GM19035 (cell line): ENCODE measurements at regions not wholly inside any gene's neighbourhood (a gene's known extent, or its start where the extent isn't known, plus 50 kb on each side); places are given as distances from the start of the nearest gene placed in this dataset.
"Not testable (repeated sequence)": the region's sequence is repeated elsewhere in the genome, so short reads cannot be mapped to it uniquely, and the experiment has no call there.

Experiments used
- ATAC-seq: cut with Tn5 transposase; IDR thresholded peaks from one replicate; pipeline ENCODE4 v1.9.1; 2021; ENCODE audit not compliant: unreplicated experiment

DNA sequence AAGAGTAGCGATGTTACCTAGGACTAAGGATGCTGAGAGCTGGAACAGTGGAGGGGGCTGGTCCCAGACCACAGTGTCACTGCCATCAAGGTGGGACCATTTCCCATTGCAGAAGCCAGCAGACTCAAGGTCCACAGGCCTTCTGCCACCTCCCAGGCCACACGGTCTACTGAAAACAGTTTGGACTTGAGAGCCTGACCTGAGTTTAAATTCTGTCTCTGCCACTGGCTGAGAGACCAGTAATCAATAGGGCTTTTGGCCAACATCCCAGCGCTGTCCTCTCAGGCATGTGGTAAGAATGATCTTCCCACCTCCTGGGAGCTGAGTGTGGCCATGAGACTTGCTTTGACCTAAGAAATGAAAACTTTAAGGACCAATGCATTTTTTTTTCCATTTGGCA lies 331.4 kb upstream of the CDH5 start:
- no peak for ATAC-seq

DNA sequence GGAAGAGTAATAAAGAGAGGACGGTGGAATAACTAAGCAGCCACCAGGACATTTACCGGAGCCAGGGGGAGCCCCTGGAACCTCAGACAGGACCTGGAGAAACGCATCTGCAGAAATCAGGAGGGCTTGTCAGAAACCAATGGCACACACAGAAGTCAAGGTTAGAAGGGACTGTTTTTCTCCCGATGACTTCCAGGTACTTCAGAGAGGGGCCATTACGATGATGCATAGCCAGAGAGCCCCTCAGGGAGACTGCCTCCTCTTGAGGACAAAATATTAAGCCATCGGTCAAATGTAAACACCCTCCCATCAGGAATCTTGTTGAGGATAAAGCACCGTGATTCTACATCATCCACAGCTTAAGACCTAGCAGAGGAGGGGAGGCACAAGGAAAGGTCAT lies 333.6 kb upstream of the CDH5 start:
- no peak for ATAC-seq

DNA sequence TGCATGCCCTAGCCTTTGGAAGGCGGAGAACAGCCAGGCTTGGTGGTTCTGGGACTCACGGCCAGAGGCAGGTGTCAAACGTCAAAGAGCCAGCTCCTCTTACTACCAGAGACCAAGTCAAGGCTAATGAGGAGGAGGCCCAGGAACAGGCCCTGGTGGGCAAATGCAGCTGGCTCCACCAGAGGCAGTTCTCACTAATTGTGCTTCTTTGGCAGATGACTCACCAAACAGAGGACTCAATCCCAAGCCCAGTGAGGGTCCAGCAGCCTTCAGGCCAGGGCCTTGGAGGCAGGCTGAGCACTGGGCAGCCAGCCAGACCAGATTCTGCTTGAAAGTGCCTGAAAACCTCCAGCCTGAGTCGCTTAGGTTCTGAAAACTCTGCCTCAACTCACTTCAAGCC lies 336.5 kb upstream of the CDH5 start:
- ATAC-seq, result no peak

DNA sequence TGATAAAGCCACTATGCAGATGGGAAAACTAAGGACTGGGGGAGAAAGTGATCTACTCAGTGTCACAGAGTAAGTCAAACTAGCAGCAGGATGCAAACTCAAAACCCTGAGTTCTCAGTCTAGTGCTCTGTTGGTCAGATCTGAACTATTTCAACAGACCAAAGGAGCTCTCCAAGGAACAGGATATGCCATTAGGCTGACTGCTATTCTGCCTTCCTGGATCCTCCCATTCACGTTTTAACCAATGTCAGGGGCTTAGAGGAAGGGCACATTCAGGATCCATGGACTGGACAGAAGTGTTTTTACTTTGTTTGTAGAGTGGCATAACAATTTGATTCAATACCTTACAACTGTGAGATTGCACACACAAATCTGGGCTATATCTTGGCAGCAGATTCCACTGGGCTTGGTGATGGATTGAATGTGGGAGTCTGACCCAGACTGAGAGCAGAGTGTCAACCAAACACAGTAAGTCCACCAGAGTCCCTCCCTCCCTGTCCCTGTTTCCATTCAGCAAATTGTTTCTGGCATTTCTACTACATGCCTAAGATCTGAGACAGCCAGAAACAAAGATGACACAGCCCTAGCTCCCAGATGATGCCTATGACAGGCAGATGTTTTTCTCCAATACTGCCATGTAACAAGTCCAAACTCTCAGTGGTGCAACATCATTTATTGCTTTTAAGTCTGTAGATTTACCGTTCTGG lies 337.8 kb upstream of the CDH5 start:
- no peak for ATAC-seq

DNA sequence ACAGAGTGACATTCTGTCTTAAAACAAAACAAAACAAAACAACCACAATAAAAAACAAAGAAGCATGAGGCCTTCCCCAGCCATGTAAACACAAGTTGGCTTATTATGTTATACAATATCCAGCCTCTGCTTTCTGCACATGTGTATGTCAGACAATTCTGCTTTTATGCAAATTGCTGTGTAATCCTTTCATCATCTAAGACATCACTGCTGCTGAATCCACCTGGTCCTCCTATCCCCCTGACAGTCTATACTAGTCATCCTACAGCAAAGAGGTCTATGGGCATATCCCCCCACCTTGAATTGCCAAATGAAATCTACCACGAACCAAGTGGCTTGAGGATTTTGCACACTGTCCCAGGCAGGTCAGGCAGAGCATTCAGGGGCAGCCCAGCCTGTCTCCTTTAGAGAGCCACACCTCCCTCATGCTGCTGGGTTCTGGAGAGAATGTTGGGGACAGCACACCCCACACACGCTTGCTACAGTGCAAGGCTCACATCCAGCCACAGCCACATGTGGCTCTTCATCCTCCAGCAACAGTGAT lies 339.6 kb upstream of the CDH5 start:
- no peak for ATAC-seq

DNA sequence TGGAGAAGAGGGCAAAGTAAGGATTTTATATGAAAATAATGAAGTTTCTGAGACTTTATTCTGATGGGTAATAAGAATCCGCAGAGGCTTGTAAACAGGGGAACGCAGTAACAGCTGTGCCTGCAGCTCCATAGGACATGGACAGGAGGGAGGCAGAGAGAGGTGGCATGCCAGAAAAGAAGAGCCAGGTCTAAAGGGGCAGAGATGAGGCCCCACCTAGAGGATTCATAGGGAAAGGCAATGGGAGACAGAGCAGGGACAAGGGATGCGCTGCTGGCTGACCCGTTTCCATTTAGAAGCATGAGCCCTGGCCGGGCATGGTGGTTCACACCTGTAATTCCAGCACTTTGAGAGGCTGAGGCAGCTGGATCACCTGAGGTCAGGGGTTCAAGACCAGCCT lies 340.3 kb upstream of the CDH5 start:
- ATAC-seq, result no peak

DNA sequence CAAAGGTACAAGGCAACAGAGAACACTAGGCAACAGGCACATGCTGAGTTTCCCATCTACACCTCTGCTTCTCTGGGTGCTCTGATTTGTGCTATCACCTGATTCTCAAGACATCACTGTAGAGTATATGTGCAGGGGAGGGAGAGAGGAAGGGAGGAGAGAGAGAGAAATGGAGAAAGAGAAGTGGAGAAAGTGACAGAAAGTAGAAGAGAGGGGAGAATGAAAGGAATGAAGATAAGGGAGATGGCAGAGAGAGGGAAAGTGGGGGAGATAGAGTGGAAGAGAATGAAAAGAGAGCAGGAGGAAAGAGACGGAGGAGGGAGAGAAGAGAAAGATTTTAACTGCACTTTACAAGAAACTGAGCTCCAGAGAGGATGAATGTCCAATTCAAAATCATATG lies 340.7 kb upstream of the CDH5 start:
- no peak for ATAC-seq

DNA sequence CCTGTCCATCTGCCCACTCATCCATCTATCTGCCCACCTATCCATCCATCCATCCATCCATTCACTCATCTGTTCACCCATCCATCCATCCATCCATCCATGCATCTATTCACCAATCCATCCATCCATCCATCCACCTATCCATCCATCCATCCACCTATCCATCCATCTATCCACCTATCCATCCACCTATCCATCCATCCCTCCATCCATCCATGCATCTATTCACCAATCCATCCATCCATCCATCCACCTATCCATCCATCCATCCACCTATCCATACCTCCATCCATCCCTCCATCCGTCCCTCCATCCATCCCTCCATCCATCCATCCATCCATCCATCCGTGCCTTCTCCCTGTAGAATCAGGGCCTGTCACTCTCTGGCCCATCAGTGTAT lies 341.9 kb upstream of the CDH5 start:
- not testable (repeated sequence) for ATAC-seq

DNA sequence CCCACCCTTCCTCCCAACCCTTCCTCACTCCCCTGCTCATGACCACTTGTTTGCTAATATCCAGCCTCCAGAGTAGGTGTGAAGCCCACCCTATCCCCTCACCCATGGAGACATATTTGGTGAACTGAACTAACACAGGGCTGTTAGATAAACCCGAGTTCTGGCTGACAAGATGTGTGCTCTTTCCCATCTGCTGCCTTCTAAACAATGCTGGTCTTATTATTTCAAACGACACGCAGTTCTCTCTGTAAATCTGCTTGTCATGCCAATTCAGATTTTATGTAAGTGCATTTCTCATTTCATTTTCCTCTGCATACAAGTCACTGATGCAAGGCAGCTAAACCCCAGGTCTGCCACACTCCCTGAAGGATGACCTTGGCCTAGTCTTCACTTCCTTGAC lies 343.0 kb upstream of the CDH5 start:
- no peak for ATAC-seq

DNA sequence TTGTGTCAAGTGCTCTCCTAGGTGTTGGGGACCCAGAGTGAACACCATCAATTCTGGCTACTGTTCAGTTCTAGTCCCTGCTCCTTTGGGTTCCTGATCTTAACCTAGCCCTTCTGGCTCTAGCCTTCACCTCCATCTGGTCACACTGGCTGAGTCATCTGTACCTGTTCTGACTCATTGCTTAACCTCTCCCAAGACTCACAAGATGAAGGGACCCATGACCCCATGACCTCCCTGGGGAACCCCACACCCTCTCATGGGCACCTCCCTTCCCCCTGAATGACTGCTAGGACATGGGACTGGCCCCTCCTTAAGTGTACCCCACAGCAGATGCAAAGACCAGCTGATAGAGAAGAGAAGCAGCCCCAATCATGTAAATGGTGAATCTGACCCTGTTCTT lies 345.8 kb upstream of the CDH5 start:
- peak; percentile 58 for ATAC-seq

DNA sequence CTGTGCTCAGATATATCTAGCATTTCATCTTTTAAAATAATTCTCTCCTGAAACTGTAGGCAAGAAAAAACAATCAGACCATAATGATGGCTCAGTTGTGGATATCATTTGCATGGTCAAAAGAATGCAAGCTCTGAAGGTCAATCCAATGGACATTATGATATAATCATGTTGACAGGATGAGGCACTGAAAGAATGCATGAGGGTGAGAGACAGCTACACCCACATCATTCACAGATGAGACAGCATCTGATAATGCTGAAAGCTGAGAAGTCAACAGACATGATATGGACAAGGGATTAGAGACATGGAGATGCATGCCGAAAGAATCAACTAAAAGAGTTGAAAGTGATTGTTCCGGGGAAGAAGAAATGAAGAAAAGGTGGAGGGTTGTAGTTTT lies 346.4 kb upstream of the CDH5 start:
- ATAC-seq, result no peak

DNA sequence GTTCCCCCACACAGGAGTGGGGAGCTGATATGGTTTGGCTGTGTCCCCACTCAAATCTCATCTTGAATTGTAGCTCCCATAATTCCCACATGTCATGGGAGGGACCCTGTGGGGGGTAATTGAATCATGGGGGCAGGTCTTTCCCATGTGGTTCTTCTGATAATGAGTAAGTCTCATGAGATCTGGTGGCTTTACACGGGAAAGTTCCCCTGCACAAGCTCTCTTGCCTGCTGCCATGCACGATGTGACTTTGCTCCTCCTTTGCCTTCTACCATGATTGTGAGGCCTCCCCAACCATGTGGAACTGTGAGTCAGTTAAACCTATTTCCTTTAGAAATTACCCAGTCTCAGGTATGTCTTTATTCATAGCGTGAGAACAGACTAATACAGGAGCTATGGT lies 347.0 kb upstream of the CDH5 start:
- not testable (repeated sequence) for ATAC-seq

DNA sequence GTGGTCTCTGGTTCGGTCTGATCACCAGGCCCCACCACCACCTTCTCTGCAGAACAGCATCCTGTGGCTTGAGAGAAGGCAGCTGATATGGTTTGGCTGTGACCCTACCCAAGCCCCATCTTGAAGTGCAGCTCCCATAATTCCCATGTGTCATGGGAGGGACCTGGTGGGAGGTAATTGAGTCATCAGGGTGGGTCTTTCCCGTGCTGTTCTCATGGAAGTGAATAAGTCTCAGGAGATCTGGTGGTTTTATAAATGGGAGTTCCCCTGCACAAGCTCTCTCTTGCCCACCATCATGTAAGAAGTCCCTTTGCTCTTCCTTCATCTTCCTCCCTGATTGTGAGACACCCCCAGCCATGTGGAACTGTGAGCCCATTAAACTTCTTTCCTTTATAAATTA lies 352.3 kb upstream of the CDH5 start:
- no peak for ATAC-seq

DNA sequence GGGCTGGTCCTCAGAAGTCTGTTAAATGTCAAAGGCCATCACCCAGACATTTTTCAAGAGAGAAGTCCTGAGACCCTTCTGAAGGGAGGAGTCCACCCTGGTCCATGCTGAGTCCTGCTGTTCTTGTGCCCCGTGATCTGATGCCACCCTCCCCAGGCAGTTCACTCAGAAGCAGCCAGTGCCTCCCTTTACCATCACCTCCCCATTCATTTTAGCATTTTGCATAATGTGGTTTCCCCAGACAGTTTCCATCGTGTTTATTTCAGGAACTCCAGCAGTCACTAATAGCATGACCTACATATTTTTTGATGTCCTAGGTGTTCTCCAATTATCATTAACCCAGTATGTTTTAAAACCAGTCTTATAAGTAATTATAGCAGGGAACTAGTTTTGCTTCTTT lies 353.0 kb upstream of the CDH5 start:
- ATAC-seq, result no peak

DNA sequence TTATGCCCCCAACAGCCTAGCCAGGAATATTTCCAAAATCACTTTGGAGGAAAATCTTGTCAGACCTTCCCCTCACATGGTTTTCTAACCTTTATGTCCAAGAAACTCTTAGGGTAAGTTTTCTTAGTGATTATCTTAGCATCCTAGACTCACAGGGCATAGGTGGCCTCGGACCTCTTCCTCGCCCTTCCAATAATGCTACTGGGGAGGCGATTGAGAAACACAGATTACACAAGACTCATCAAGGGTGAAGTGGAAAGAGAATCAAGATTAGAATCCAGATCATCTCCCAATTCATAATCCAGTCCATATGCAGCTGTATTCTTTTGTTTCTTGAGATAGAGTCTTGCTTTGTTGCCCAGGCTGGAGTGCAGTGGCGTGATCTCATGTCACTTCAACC lies 358.4 kb upstream of the CDH5 start:
- ATAC-seq, result no peak

DNA sequence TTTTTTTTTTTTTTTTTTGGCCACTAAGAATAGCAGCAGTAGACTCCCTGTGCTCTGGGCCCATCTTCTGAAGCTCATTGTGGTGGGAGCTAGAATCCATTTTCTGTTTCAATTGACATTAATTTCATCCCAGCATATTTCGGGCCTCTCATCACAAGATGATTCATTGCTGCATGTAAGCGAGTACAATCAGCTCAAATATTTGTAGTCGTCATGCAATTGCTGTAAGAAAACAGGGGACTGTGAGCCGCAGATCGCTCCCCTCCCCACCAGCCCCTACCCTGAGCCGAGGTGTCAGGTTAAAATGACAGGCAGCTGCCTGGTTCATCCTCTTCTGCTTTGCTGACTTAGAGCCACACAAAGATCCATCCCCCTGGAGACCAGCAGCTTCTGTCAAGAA lies 358.8 kb upstream of the CDH5 start:
- no peak for ATAC-seq

DNA sequence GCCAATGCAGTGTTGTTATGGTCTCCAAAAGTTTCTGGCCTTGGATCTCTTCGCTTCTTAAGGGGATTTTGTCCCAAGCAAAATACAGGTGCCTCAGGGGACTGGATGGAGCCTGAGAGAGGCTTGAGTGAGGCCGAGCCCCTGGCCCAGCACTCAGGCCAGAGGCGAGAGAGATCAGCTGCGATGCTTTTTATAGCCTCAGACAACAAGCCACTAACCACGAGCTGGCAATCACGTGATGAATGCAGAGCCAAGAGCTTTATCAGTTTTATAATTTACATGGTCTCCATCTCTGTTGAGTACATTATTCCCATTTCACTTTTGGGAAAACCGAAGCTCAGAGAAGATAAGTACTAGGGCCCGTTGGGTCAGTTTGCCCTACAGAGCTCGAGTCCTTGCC lies 360.0 kb upstream of the CDH5 start:
- ATAC-seq, result no peak

DNA sequence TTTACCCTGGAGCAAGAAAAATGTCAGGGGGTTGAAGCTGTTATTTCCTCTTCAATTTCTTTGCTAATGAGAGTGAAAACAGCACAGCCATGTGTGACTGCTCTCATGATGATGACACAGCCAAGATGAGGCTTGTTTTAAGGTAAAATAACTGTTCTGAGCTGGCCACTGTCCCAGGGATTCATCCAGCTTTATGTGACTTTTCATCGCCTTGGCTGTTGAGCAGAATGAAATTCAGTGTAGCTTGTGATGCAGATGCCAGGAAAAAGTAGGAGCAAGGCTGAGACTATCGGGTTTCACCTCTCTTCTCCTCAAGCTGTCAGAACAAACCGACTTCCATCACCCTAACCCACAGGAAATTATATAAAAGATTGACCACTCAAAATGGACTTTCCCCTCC lies 361.8 kb upstream of the CDH5 start:
- no peak for ATAC-seq

DNA sequence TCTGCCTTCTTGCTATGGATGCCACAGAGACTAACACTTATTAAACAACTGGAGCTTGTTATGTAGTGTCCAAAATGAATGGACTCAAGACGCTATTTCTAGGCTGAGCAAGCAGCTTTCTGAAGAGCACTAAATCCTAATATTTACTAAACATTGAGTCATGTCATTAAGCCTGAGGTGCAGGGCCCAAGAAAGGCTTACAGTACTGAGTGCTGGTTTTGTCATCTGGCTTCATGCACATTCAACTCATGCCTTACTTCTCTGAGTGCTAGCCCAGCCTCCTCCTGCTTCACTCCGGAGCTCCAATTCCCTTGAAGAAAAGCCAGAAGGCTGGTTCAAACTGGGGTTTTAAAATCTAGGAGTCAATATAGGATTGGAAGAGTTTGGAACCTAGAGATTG lies 363.3 kb upstream of the CDH5 start:
- no peak for ATAC-seq

DNA sequence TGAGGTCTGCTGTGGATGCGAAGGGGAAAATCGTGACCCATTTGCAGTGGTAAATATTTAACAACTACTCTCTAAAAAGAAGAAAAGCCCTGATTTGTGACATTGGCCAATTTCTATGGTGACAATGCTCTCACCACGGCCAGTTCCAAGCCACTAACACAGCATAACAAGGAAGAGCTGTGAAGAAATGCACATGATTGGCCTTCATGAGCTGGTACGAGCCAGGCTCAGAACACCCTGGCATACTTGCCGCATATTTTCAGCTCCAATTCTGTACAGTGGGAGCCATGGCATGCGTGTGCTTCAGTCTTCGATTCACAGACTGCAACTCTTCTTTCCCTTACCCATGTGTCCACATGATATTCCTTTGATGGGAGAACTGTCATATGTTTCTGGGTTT lies 363.9 kb upstream of the CDH5 start:
- no peak for ATAC-seq

DNA sequence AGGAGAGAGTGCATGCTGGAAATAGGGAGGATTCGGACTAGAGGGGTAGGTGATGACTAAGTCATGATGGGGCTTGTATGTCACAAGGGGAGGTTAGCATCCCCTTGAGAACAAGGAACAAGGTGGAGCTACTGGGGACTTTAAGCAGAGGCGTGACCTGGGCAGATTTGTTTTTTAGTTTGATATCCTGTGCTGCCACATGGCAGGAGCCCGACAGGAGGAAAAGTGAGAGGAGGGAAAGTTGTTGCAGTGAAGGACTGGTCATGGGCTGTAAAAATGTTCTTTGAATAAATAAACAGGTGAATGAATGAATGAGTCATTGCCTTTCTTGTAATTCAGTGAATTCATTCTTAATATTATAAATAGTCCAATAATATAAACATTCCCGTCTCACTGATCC lies 365.1 kb upstream of the CDH5 start:
- ATAC-seq, result no peak

DNA sequence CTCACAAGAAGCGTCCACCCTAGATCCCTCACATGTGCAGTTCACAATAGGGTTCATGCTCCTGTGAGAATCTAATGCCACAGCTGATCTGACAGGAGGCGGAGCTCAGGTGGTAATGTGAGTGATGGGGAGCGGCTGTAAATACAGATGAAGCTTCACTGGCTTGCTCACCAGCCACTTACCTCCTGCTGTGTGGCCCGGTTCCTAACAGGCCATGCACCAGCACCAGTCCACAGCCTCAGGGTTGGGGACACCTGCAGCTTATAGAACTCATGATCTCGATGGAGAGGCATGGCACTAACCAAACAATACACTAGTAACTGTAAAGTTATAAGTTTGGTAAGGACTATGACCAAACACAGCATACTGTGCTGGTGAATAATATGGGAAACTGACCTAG lies 368.0 kb upstream of the CDH5 start:
- no peak for ATAC-seq

DNA sequence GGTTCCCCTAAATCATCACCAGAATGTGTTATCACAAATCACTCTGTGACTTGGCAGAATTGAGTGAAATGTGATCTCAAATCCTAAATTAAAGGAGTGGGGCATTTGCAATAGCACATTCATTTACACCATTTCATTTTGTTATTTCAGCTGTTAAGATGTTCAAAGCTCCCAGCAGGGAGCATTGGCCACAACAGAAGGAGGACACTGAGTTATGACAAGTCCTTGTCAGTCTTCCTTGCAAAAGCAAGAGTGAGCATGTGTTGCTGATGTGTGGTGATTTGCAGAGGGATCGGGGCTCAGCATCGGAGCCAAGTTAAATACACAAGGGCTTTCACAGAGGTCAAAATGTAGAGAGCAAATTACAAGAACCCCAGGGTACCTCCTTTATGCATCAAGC lies 372.2 kb upstream of the CDH5 start:
- ATAC-seq, result no peak
